Inflammatory macrophage treated with lipopolysaccharide for 4 hours (primary cell): ENCODE measurements at regions not wholly inside any gene's neighbourhood (a gene's known extent, or its start where the extent isn't known, plus 50 kb on each side); places are given as distances from the start of the nearest gene placed in this dataset.

Experiments
- DNase-seq: peaks from one replicate; pipeline ENCODE4 v3.0.0-alpha.2; 2020

DNA sequence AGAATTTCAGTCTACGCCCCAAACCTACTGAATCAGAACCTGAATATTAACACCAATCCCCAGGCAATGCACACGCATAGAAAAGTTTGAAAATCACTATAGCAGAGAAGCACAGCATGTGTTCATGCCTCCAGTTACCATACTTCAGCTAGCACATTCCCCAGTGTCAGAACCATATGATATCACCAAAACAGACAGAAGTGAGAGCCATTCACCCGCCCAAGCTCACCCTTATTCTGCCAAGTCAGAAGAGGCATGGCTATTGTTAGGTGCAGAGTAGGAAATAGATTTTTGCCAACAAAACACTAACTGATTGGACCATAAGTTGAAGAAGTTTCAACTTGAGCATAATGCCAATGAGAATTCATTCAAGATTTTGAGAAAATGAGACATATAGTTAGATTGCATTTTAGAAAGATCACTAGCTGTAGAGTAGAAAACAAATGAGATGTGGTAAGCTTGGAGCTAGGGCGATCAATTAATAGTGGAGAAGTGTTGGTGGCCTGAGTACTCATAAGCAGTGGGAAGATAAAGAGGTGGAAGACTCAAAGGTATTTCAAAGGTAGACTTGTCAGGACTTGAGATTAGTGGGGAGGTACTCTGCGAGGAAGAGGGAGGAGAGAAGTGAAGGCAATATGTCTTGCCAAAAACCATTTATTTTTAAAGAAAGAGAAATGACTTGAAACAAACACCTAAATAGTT is 492.4 kb downstream of the SUCLA2 start:
- no peak for DNase-seq

DNA sequence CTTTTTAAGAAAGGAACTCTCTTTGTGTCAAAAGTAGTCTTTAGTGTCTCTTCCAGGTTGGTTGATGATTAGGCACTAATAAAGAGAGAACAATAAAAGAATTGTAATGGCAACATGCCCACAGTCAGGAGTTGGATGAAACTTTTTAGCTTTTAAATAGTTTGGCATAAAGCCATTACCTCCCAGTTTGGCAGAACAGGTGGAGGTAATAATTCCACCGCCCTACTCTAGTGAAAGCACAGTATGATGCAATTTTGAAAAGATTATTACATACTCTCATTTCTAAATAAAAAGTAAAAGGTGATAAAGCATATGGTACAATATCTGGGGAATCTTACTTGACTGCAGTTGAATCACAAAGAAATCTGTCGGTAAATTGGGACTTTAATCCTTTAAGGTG is 497.6 kb downstream of the SUCLA2 start:
- DNase-seq = no peak

DNA sequence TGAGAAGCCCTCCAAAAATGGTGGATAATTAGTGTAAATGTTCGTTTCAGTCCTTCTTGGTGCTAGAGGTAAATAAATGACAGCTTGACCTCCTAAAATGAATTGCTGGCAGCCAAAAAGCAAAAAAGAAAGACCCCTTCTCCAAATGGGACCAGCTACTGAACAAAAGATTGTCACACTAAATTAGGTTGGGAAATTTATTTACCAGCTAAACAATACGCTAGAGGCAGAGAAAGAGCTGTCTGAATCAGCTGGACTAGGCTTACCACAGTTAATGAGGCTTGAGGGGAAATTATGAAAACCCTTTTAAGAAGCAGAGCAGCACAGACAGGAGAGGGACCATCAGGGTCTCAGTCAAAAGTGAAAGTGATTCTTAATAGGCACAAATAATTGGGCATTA is 498.9 kb downstream of the SUCLA2 start:
- DNase-seq = no peak

DNA sequence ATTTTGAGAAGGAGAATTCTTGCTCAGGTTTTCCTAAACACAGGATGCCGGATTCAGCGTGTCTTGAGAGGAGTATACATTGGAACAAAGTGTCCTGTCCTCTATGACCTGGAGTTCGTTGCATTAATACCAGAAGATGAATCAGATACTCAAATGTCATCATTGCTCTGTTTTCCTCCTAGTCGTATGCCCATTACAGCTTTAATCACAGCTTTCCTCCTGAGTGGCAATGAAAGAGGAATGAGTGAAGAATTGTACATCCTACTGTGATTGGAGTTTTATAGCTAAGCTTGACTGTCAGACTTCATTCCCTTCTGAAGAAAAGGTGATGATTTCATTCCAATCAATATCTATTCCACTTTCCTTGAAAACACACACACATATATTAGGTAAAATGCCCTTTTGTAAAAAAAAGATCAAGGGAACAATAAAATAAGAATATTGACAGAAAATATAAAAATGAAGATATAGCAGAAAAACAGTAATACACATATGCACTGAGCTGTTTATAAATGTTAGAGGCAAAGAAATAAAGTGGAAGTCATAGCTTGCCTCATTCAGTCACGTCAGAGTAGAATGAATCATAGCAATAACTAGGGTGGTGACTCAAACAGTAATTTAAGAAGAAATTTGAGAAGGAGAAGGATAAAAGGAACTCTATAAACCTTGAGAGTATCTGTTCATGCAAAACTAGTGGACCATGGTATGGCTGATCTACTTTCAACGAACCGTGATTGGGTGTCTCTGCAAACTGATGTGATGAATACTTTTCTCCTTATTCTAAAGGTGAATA is 501.5 kb downstream of the SUCLA2 start:
- peak; percentile 89 for DNase-seq

DNA sequence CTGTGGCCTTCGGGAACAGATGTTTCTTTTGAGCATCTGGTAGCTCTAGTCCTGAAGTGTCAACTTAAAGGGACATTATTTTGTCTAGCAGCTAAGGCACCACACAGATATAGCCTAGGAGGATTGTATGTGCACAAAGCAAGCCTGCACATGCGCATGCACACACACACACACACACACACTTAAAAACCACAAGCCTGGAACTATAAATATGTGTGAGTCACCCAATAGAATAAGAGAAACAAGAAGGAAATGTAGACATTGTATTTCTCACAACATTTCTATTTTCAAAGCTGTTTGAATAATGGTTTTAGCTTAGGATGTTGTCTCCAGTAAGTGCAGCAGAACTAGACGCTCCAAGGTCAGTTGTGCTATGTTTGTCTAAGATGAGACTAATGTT is 516.5 kb downstream of the SUCLA2 start:
- peak; percentile 40 for DNase-seq

DNA sequence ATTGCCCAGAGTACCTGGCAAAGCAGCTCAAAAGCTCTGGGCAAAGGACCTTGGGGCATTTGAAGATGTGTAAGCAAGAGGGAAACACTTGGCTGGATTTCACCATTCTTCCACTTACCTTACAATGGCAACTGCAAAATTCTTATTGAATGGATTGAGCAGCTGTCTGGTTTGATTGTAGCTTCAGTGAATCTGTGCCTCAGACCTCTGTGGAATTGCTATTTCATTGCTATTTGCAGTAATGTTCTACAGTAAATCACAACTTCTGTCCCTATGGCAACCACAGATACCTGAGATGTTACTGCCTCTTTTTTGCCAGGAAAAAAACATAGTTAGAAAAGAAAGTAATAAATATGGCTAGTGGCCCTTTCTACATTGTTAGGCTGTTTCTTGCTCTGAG is 519.5 kb downstream of the SUCLA2 start:
- no peak for DNase-seq

DNA sequence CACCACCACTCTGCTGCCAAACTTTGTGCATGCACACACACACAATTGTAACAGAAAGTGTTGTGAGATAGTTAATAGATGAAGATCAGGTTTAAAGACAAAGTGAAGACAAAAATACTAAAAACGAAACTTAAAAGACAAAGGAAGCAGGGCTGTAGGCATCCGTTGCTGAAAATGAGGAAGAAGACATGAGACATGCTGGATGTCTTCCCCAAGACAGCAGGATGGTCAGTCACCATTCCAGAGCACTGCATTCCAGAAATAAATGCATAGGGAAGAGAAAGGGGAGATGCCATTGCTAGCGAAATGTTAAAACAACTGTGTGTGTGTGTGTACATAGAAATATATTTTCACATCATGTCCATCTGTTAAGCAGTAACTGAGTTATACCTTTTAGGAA is 520.1 kb downstream of the SUCLA2 start:
- DNase-seq = peak; percentile 76

DNA sequence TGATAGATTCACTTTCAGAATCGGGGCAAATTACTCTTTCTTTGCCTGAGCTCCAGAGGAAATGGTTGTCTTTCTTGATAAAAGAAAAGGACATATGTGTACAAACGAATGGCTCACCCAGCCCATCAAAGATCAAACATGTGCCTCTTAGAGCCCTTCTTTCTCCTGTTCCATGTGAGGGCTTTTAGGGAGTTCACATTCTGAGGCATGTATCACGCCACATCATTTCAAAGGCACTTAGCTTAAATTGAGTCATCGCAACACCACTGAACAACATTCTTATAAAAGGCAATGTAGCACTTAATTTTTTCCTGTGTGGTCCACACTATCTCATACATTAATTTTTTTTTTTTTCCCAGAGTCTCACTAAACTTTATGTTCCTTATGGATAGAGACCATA is 521.0 kb downstream of the SUCLA2 start:
- DNase-seq = no peak

DNA sequence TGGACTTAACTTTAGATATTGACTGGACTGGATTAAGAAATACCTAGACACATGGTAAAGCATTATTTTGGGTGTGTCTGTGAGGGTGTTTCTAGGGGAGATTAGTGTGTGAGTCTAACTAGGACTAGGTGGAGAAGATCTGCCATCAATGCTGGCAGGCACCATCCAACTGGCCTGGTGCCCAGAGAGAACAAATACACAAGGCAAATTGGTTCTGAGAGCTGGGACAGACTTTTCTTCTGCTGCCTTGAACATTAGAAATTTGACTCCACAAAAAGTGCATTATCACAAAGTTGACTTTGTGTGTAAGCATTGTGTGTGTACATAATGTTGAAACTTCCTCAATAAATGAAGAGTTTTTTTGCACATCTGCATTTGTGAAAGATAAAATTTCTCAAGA is 522.1 kb downstream of the SUCLA2 start:
- DNase-seq = peak; percentile 31

DNA sequence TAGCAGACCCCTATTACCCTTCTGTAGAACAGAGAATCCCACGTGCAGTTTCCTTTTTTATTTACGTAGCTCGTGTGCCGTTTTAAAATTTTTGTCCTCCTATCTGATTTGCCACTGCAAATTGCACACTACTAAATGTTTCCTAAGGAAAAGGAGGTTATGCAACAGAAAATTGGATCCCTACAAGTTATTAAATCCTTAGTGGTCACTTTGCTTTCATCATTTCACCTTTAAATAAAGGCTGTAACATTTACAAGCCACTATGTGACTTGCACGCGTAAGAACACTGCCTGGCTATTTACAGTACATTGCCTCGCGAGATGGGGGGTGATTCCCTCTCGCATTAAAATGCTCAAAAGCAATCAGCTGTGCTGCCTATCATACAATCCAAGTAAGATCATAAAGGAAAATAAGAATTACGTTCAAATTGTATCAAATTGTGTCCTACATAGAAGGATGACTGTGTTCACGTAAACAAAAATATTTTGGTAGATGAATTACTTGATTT is 525.6 kb downstream of the SUCLA2 start:
- no peak for DNase-seq

DNA sequence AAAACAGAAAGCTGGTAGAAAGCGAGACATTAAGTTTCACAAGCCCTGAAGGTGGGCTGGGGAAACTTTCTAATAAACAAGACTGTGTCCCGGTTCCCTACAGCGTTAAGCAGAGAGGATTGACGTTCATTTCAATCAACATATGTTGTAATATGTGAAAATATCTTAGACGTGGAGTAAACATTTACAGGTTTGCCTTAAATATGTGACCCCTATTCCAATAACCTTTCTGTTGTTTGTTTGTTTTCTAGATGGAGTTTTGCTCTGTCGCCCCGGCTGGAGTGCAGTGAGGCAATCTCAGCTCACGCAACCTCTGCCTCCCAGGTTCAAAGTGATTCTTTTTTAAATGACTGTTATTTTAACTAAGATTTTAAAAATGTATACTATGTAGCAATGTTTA is 526.2 kb downstream of the SUCLA2 start:
- DNase-seq = no peak

DNA sequence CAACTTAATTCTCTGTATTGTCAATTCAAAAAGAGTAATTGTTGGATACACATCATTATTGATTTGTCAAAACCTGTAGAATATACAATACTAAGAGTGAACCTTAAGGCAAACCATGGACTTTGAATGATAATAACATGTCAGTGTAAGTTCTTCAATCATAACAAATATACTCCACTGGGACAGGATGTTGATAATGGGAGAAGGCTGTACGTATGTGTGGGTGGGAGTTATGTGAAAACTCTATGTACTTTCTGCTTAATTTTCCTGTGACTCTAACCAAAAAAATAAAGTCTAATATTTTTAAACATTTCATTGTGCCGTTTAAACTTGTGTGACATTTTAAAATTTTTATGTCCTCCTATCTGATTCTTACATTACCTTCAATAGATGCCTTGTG is 526.7 kb downstream of the SUCLA2 start:
- no peak for DNase-seq

DNA sequence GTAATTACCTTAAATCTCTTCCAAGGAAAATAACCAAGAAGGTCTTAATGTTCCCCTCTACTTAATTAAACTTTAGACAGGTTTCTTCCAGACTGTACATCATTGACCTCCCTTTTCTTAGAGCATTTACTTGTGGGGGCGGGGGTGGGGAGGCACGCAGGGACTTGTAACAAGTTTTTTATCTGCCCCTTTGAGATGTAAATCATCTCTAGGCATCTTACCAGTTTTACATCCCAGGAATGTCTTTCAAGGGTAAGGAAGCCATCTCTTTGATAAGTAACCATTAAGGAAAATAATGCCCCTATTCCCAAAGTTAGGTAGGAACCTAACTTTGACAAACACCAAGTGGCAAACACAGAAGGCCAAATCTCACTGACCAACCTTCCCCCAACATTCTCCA is 528.6 kb downstream of the SUCLA2 start:
- DNase-seq = no peak

DNA sequence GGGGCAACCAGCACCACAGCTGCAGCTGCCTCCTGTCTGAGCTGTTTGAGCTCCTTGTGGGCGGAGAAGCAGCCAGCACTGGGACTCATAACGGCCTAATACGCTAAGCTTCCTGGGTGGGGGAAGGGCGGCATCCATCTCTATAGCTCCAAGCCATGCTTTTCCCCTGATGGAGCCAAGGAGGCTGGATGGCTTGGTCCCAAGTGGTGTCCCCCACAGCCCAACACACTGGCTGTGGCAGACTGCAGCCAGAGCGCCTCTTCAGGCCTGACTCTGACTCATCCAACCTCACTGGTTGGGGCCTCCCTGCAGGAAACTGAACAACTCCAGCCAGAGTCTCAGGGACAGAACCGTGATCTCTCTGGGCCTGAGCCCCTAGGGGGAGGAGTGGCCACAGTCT is 537.3 kb downstream of the SUCLA2 start:
- no peak for DNase-seq

DNA sequence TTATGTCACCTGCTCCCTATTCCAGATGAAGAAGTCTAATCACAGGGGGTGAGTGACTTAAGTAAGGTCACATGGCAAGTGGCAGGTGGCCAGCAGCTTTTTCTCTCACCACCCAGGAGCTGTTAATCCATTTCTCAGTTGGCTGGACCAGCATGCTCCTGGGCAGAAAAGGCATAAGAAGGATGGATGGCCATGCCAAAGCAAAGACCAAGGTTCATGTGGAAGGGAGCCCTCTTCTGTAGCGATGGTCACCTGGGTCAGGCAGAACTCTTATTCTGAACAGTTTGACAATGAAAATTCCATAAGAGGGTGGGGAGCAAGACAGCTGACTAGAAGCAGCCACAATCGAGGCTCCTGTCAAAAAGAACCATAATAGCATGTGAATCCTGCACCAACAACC is 538.1 kb downstream of the SUCLA2 start:
- no peak for DNase-seq

DNA sequence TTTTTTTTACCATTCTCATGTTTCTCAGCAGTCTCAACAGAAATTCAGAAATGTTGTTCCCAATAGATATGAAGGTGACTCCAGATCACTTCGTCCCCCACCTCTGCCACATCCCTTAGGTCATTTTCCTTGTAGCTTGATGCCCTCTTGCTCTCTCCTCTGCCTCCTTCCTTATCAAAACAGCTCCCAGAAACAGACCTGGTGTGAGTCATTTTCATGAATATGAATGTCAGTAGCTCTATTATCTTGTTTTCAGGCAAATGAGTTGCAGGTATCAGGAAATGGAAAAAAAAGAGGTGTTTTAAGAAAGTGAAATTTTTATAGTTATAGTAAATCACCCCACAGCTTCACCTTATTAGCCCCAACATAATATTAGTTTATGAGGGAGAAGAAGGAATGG is 539.3 kb downstream of the SUCLA2 start:
- no peak for DNase-seq

DNA sequence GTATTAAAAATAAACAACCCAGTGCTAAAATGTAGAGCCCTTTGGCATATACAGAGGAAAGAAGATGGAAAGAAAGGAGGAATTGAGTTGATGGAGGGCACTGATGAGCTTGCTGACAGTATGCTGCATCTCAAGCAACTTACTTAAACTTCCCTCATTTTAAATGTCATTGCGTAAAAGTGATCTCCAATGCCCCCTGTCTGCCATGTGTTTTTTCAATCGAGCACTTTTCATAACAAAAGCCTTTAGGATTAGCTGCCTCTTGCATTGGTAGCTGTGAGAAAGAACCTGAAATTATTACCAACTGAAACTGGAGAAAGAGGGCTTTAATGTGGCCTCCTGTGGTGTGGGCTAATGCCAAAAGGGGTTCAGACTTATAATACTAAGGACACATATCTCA is 541.6 kb downstream of the SUCLA2 start:
- DNase-seq = peak; percentile 56

DNA sequence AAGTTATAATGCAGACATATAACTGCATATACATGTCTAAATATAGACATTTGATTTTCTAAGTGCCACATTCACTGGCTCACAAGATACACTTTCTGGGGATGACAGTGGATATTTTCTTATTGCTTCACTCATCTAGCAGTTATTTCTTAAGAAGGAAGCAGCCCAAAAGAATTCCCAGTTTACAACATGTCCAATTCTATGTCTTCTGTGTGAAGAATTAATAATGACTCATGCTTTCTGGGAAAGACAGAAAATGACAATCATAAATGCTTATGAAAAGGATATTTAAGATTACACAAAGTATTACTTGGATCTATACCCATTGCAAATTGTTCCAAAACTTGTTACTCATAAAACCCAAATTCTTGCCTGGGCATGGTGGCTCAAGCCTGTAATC is 543.4 kb downstream of the SUCLA2 start:
- peak; percentile 94 for DNase-seq

DNA sequence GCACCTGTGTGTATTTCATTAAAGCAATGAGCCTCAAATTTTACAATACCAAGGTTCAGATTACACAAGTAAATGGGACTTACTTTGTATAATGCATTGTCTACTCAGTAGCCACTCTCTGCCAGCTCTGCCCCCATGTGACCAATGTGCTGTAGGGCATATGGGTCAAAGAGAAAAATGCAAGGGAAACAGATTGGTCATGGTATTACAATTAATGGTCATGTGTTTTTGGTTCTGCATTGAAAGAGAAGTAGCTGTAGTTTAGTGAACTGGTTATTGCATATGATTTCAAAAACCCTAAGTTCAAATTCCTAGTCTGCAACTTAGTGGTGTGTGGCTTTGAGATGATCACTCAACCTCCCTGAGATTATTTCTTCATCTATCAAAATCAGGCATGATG is 545.4 kb downstream of the SUCLA2 start:
- peak; percentile 88 for DNase-seq

DNA sequence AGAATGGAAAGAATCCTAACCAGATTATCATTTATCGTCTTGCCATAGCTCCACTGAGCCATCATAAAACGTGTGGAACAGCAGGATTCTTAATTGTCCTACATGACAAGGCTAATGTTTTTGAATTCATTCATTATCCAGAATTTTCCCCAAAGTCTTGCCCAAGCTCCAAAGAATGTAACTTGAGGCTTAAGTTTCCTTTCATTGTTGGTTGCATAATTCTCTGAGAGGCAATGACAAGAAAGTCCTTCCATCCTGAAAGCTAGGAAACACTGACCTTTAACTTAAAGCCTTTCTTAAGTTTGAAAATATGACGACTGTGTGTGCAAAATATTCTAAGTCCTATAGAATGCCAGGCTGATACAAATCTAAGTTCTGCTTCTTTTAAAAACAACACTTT is 546.1 kb downstream of the SUCLA2 start:
- DNase-seq = peak; percentile 44

DNA sequence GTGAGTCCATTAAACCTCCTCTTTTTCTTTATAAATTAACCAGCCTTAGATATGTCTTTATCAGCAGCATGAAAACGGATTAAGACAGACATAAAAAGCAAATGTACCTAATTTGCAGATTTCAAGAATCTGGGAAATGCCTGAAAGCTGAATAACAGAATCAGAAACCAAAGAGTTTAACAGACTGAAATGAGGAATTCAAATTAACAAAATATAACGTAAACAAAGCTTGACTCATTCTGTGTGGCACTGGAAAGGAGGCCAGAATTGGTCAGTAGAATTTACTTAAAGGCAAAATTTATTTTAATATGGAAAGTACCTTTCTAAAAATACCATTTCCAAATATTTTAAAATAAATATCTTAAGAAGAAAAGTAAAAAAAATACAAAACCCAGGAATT is 540.6 kb upstream of the HTR2A start:
- no peak for DNase-seq

DNA sequence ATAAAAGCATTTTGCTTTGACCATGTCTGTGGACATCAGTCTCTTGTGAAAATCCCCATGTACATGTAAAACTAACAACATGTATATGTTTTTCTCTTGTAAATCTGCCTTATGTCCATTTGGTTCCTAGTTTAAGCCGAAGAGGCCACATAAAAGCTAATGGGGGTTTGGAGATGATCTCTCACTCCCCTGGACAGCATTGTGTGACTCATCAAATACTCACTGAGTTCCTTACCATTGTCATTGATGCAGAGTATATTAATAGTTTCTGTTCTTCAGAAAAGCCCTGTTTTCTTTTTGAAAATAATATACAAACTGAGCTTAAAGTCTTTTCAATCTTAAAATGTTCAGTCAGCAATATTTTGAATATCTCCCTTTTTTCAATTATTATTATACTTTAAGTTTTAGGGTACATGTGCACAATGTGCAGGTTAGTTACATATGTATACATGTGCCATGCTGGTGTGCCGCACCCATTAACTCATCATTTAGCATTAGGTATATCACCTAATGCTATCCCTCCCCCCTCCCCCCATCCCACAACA is 536.7 kb upstream of the HTR2A start:
- no peak for DNase-seq

DNA sequence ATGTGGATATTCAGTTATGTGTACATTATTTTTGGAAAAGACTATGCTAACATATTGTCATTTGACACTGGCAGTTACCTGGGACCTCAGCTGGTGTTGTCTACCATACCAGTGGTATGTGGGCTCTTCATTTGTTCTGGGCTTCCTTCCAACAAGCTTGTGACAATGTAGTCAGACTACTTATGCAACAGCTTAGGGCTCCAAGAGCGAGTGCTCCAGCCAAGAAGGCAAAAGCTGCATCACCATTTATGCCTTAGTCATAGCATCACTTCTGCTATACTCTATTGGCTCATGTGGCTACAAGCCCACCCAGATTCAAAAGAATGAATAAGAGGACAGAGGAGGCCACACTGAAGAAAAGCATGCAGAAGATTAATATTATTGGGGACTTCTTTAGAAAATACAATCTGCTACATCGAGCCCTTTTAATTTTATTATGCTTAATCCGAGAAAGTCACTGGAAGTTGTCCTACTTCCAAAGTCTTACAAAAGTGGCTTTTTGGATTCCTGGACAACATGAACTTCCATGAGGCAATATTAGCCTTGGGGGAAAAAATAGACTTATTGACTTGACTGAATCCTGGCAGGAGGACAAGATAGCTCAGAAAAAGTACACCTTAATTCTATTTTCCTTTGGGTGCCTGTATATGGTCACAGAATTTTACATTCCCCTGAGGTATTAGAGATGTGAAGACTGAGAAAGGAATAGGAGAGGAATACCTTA is 529.4 kb upstream of the HTR2A start:
- DNase-seq = peak; percentile 81

DNA sequence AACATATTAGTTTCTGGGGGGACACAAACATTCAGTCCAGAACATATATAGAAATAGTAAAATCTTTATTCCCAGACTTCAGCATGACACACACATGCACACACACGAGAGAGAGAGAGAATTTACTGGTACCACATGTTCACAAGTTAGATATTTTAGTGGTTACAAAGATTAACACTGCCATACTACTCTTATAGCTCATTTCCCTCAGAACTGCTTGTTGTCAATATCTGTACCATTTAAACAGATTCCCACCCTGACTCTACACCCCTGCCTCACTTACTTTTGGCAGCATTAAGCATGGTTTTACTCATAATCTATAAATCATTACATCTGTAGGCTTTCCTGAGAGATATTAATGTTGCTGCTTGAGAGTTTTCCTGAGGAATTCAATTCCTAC is 524.7 kb upstream of the HTR2A start:
- DNase-seq = no peak
